Testis (tissue), 2 donors: ENCODE measurements at regions not wholly inside any gene's neighbourhood (a gene's known extent, or its start where the extent isn't known, plus 50 kb on each side); places are given as distances from the start of the nearest gene placed in this dataset.

Experiments
- POLR2A ChIP-seq: fragments of 450-650 bp; IDR thresholded peaks from one replicate; pipeline ENCODE4 v1.6.1; 2017; ENCODE audit warnings: antibody characterized with exemption, mild to moderate bottlenecking, moderate library complexity
- TF ChIP-seq, protein P1 (sequence below), 3 experiments: fragments of 450-650 bp in 2 of 3; fragments of 200-600 bp in 1 of 3; sonication (generic) in 1 of 3; IDR thresholded peaks; one replicate each; pipeline ENCODE4 v1.5.1; 2016 to 2019; ENCODE audit warnings: antibody characterized with exemption in 3 of 3, mild to moderate bottlenecking in 2 of 3, moderate library complexity in 1 of 3

- no peak for TF ChIP-seq POLR2A
- TF ChIP-seq, protein P1, sequence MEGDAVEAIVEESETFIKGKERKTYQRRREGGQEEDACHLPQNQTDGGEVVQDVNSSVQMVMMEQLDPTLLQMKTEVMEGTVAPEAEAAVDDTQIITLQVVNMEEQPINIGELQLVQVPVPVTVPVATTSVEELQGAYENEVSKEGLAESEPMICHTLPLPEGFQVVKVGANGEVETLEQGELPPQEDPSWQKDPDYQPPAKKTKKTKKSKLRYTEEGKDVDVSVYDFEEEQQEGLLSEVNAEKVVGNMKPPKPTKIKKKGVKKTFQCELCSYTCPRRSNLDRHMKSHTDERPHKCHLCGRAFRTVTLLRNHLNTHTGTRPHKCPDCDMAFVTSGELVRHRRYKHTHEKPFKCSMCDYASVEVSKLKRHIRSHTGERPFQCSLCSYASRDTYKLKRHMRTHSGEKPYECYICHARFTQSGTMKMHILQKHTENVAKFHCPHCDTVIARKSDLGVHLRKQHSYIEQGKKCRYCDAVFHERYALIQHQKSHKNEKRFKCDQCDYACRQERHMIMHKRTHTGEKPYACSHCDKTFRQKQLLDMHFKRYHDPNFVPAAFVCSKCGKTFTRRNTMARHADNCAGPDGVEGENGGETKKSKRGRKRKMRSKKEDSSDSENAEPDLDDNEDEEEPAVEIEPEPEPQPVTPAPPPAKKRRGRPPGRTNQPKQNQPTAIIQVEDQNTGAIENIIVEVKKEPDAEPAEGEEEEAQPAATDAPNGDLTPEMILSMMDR (IDR thresholded peaks at IDR 0.05), result no peak
These were observed 65.8 kb downstream of the NIBAN1 start for GRCh38 chr1:184908506-184908905.
